NT2/D1 (cell line): ENCODE measurements at regions not wholly inside any gene's neighbourhood (a gene's known extent, or its start where the extent isn't known, plus 50 kb on each side); places are given as distances from the start of the nearest gene placed in this dataset.

Source experiments
- SUZ12 ChIP-seq: IDR thresholded peaks from 2 replicates; pipeline ENCODE4 v1.6.1; 2011; ENCODE audit not compliant: insufficient read length, insufficient read depth; ENCODE audit errors: extremely low read depth
- ZNF274 ChIP-seq: IDR thresholded peaks from 2 replicates; pipeline ENCODE4 v1.6.1; 2011; ENCODE audit warnings: mild to moderate bottlenecking, low read depth, low read length

- TF ChIP-seq ZNF274 = no peak
- TF ChIP-seq SUZ12 = no peak
These were observed 478.0 kb upstream of the ATP11B start for GRCh38 chr3:182315313-182315712.
